ENCODE measurements at regions not wholly inside any gene's neighbourhood (a gene's known extent, or its start where the extent isn't known, plus 50 kb on each side); places are given as distances from the start of the nearest gene placed in this dataset.
"Not testable (repeated sequence)": the region's sequence is repeated elsewhere in the genome, so short reads cannot be mapped to it uniquely, and the experiment has no call there.

GRCh38 chr18:46184296-46184695 is 80.1 kb downstream of the HAUS1 start:
- TF ChIP-seq, protein P1, sequence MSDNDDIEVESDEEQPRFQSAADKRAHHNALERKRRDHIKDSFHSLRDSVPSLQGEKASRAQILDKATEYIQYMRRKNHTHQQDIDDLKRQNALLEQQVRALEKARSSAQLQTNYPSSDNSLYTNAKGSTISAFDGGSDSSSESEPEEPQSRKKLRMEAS (IDR thresholded peaks at IDR 0.05) = not testable (repeated sequence)
- not testable (repeated sequence) for TF ChIP-seq POLR2A (IDR thresholded peaks at IDR 0.05; ENCODE audit: low read length); SMC3 (IDR thresholded peaks at IDR 0.05); ESRRA (IDR thresholded peaks at IDR 0.05; ENCODE audit: borderline replicate concordance, low read length); CBX2 (IDR thresholded peaks at IDR 0.05; ENCODE audit: borderline replicate concordance, low read depth); CTCF (IDR thresholded peaks at IDR 0.05); MYC (IDR thresholded peaks at IDR 0.05; ENCODE audit: borderline replicate concordance, low read length)
- TF ChIP-seq, protein P2, sequence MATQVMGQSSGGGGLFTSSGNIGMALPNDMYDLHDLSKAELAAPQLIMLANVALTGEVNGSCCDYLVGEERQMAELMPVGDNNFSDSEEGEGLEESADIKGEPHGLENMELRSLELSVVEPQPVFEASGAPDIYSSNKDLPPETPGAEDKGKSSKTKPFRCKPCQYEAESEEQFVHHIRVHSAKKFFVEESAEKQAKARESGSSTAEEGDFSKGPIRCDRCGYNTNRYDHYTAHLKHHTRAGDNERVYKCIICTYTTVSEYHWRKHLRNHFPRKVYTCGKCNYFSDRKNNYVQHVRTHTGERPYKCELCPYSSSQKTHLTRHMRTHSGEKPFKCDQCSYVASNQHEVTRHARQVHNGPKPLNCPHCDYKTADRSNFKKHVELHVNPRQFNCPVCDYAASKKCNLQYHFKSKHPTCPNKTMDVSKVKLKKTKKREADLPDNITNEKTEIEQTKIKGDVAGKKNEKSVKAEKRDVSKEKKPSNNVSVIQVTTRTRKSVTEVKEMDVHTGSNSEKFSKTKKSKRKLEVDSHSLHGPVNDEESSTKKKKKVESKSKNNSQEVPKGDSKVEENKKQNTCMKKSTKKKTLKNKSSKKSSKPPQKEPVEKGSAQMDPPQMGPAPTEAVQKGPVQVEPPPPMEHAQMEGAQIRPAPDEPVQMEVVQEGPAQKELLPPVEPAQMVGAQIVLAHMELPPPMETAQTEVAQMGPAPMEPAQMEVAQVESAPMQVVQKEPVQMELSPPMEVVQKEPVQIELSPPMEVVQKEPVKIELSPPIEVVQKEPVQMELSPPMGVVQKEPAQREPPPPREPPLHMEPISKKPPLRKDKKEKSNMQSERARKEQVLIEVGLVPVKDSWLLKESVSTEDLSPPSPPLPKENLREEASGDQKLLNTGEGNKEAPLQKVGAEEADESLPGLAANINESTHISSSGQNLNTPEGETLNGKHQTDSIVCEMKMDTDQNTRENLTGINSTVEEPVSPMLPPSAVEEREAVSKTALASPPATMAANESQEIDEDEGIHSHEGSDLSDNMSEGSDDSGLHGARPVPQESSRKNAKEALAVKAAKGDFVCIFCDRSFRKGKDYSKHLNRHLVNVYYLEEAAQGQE (IDR thresholded peaks at IDR 0.05) = not testable (repeated sequence)

All from A549 (cell line).